H1 (cell line): ENCODE measurements at regions not wholly inside any gene's neighbourhood (a gene's known extent, or its start where the extent isn't known, plus 50 kb on each side); places are given as distances from the start of the nearest gene placed in this dataset.

Source experiments
- CEBPB ChIP-seq: IDR thresholded peaks from 2 replicates; pipeline ENCODE4 v1.6.1; 2012; ENCODE audit warnings: low read depth, low read length
- CTCF ChIP-seq, 3 experiments: IDR thresholded peaks; 1 replicate in 2 of 3; 2 replicates in 1 of 3; pipeline versions ENCODE4 v1.5.1 to v1.6.1; 2011; ENCODE audit warnings: low read length in 3 of 3, mild to moderate bottlenecking in 3 of 3, inconsistent platforms in 2 of 3, low read depth in 1 of 3, moderate library complexity in 1 of 3; ENCODE audit not compliant: insufficient read depth in 1 of 3; ENCODE audit errors: control extremely low read depth in 1 of 3
- EP300 ChIP-seq, 2 experiments: IDR thresholded peaks; 1 replicate in 1 of 2; 2 replicates in 1 of 2; pipeline ENCODE4 v1.6.1; 2011 to 2012; ENCODE audit warnings: low read depth in 2 of 2, low read length in 2 of 2, mild to moderate bottlenecking in 2 of 2, borderline replicate concordance in 1 of 2, inconsistent platforms in 1 of 2, moderate library complexity in 1 of 2
- EZH2 ChIP-seq: fragments of 200-600 bp; sonication (generic); IDR thresholded peaks from 2 replicates; pipeline ENCODE4 v1.7.1; 2012; ENCODE audit warnings: low read depth, mild to moderate bottlenecking, moderate library complexity, low read length, inconsistent platforms; ENCODE audit not compliant: severe bottlenecking
- GABPA ChIP-seq: IDR thresholded peaks from 2 replicates; pipeline ENCODE4 v1.6.1; 2011; ENCODE audit warnings: mild to moderate bottlenecking, low read length, moderate library complexity, borderline replicate concordance; ENCODE audit not compliant: insufficient read depth
- MAX ChIP-seq: IDR thresholded peaks from 2 replicates; pipeline ENCODE4 v1.6.1; 2012; ENCODE audit warnings: inconsistent platforms
- POLR2A ChIP-seq, 2 experiments: IDR thresholded peaks; 1 replicate in 1 of 2; 2 replicates in 1 of 2; pipeline ENCODE4 v1.6.1; 2011; ENCODE audit warnings: low read depth in 2 of 2, low read length in 2 of 2, mild to moderate bottlenecking in 2 of 2; ENCODE audit errors: control extremely low read depth in 1 of 2
- POLR2AphosphoS5 ChIP-seq: IDR thresholded peaks from 2 replicates; pipeline ENCODE4 v1.6.1; 2011; ENCODE audit warnings: low read depth, low read length

GRCh38 chr1:30198795-30199403 lies 524.5 kb downstream of the MATN1 start:
- TF ChIP-seq CEBPB (no peak), GABPA (no peak), CTCF (IDR thresholded peaks at IDR 0.05; ENCODE audit: control extremely low read depth in 1 of 3, insufficient read depth in 1 of 3, low read depth in 1 of 3, low read length in 3 of 3) (no peak), POLR2A (IDR thresholded peaks at IDR 0.05; ENCODE audit: control extremely low read depth in 1 of 2, low read depth in 2 of 2, low read length in 2 of 2) (no peak), EZH2 (no peak), MAX (no peak), EP300 (IDR thresholded peaks at IDR 0.05; ENCODE audit: borderline replicate concordance in 1 of 2, low read depth in 2 of 2, low read length in 2 of 2) (no peak), POLR2AphosphoS5 (no peak)
